Islet of Langerhans (tissue), 1 donor: ENCODE measurements at regions not wholly inside any gene's neighbourhood (a gene's known extent, or its start where the extent isn't known, plus 50 kb on each side); places are given as distances from the start of the nearest gene placed in this dataset.
"Not testable (repeated sequence)": the region's sequence is repeated elsewhere in the genome, so short reads cannot be mapped to it uniquely, and the experiment has no call there.

Experiments used
- FAIRE-seq: peaks from one replicate; lab custom pipeline; 2011; peaks lifted over from hg19 to GRCh38; lab: Jason Lieb, UNC

DNA sequence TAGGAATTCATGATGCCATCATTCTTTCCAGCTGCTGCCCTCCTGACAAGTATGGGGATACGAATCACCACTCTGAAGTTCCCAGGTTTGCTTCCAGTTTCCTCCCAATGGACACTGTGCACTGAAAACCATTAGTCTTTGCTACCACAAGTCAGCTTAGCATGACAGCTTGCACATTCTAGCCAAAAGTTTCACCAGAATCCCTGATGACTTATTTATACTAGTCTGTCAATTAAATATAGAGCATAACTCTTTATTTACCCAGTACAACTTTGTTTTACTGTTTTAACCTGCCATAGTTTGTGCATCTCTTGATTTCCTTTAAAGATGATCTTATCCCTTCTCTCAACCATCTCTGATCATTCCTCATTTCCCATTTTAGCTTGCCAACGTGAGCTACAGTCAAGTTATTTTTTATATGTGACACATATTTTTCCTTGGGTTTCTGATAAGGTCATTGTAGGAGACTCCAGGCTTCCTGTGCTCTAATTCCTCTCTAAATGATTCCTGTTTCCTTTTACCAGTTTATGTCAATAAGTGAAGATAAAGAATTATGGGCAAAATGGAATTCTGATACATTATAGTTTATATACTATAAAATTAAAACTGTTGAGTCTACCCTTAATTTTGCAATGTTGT is 167.5 kb upstream of the MEOX2 start:
- FAIRE-seq, result no peak

GRCh38 chr7:15851201-15851600 is 164.7 kb upstream of the MEOX2 start:
- FAIRE-seq, result no peak

DNA sequence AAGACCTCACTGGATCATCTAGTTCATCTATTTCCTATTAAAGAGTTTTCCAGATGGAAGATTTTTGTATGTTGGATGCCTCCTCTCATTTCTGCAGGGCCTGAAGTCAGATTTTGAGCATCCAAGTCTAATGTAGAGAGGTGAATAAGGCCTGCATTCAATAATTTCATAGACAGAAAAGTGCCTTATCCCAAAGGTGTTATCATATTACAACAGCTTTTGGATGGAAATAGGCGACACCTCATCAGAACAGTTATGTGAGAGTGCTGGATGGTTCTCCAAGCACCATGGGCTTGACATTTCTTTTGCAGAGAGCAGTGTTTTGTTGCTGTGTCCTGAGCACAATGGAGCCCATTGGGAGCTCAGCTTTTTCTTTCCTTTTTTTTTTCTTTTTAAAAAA is 162.4 kb upstream of the MEOX2 start:
- FAIRE-seq, result no peak

DNA sequence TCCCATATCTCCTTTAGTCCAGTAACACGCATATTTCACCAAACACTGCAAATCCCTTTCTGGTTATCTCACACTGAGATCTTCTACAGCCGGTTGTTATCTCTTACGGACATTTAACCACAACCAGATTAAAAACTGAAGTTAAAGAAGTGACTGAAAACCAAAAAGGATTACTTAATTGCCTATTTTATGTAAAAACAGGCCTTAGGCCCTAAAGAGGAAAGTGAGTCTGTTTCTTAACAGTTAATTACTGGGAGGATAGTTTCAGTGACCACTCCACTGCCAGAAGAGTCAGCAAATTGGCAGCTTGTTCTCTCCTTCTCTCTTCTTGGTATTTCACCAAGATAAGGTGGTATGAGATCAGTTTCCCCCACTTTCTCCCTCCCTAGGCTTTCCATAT is 161.9 kb upstream of the MEOX2 start:
- no peak for FAIRE-seq

DNA sequence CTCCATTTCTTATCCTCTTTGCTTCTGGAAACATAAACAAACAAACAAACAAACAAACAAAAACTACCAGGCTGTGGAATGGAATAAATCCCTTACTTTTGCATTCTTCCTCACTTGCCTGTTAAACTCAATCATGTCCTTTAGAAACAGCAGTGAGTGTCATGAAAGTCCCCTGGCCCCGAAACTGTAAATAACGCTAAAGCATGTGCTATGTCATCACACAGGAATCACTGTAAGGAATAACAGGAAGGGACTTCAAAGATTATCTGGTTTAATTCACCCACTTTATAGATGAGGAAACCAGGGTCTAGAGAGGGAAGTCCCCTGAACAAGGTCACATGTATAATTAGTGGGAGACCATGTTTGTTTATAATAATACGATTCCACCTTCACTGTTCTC is 159.4 kb upstream of the MEOX2 start:
- no peak for FAIRE-seq

DNA sequence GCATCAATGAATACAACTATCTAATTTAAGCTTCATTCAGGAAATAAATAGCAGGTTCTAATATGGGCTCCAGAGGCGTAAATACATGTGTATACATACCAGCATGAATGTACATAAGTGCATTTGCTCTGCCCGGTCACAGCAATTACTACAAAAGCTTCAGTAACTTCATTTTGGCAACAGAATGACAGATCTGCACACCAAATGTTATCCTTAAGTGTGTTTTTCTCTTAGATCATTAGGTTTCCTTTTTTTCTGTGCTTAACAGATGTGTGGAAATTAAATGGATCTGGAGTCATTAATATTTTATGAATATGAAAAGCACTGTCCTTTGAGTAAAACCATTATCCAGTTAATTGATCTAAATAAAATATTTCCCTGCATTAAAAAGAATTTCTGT is 159.0 kb upstream of the MEOX2 start:
- FAIRE-seq, result no peak

DNA sequence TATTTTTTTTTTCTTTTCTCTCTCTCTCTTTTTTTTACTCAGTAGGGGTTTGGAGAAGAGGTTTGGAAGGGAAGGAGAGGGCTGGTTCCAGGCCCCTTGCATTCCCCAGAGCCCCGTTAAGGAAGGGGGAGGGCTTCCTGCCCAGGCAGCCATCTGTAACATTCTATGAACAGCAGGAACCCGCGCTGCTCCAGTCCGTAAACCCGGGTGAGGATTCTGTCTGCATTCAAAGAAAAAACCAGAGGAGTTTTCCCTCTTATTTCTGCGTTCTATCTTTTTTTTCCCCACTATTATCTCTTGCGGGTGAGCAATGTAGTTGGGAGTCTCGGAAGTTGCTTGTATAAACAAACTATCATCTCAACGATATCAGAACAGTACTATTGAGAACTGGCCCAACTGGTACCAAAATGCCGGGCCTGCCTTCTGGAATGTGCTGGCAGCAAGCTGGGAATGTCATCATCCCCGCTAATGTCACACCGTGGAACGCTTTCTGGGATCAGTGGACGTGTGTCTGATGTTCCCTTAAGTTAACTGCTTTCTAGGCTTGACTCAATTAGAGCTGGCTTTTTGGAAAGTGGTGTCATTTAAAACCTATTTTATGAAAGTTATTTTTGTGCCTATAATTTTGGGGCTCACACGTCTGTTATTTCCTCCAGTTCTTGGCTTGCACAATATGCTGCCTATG is 153.1 kb upstream of the MEOX2 start:
- no peak for FAIRE-seq

- FAIRE-seq, result no peak
Measured at GRCh38 chr7:15838265-15838664, 151.8 kb upstream of the MEOX2 start.

GRCh38 chr7:15837306-15837950 is 150.9 kb upstream of the MEOX2 start:
- FAIRE-seq, result no peak

GRCh38 chr7:15836651-15837050 is 150.2 kb upstream of the MEOX2 start:
- no peak for FAIRE-seq

GRCh38 chr7:15836041-15836440 is 149.6 kb upstream of the MEOX2 start:
- no peak for FAIRE-seq

DNA sequence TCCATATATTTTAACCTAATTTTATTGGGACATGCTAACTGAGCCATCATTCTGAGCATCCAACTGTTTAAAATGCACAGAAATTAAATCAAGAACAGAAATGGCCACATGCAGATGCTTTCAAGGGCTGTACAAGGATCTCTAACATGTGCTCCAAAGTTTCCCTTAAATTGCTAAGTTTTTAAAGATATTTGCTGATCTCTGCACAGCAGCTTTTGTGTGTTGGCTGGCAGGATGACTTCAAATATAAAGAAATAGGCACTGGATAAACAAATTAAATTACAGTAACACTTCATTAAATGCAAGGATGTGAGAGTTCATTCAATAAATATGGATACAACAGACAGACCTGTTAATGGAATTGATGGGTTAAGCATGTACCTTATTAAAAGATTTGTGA is 148.0 kb upstream of the MEOX2 start:
- no peak for FAIRE-seq

DNA sequence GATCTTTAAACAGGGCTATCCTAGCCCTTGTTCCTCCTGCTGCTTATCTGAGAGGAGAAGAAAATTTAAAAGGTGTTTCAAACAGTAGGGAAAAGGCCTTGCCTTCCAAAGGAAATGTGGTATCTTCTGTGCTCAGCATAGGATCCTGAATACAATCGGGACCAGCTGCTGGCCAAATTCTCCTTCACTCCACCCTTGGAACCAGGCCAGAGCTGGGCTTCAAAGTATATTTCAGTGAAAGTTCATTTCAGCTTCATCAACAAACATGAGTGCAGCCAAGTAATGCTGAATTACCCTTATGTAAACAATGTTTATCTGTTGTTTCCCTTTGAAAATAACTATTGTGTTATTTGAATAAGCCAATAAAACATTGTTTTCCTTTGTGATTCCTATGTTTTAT is 146.5 kb upstream of the MEOX2 start:
- no peak for FAIRE-seq

DNA sequence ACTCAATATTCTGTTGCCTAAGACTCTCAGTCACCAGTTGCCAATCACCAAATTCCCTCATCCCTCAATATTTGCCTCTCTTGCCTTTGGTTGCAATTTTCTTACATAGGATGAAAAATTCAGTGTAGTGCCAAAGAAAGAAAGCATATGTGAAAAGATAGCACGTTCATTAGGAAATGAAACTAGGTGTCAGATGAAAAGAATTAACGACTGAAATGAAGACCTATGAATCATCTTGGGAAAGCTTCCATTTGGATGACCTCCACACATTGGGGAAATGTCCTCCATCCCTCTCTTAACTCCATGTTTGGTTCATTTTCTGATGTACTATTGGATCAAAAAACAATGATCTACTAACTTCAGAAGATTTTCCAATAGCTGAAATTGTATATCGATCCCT is 145.1 kb upstream of the MEOX2 start:
- no peak for FAIRE-seq

- no peak for FAIRE-seq
Measured at GRCh38 chr7:15829691-15830090, 143.2 kb upstream of the MEOX2 start.

DNA sequence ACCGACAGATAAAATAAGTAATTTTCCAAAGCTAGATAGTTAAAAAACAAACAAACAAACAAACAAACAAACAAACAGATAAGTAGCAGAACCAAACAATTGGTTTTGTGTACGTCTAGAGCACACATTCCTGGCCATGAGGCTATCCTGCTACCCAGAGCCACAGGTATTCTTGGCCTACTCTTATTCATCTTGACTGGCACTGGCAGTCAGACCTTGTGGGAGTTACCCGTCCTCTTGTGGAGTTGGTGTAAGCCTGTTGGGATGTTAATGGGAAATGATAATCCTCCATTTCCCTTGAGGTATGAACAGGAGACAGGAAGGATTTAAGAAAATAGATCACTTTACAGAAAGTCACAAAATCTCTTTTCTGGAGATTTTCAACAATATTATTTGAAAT is 142.4 kb upstream of the MEOX2 start:
- no peak for FAIRE-seq

- no peak for FAIRE-seq
Measured at GRCh38 chr7:15821484-15822427, 135.3 kb upstream of the MEOX2 start.

DNA sequence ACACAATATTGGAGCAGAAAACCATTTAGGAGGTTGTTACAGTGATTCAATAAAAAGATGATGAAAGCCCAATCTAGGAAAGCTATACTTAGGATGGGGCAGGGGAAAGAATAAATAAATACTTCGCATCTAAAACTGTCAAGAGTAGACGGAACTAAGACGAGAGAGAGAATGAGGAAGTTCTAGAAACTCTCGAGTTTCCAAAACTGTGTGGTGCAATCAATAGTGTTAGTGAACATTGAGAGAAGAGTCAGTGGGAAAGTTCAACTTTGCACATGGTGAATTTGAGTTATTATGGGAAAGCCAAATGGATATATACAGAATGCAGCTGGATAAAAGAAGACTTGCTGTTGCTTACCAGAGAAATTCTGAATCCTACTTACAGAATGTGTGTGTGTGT is 133.8 kb upstream of the MEOX2 start:
- no peak for FAIRE-seq

GRCh38 chr7:15816835-15817426 is 130.4 kb upstream of the MEOX2 start:
- FAIRE-seq, result no peak

DNA sequence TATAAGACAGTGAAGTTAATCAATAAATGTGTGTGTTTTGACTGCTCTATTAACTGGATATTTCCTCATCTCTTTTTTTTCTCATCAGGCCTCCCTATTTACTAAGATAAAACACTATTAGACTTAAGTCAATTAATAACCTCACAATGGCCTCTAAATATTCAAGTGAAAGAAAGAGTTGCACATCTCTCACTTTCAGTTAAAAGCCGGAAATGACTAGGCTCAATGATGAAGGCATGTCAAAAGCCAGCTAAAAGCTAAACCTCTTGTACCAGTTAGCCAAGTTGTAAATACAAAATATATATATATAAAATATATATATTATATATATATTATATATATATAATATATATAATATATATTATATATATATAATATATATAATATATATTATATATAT is 127.0 kb upstream of the MEOX2 start:
- FAIRE-seq, result no peak

DNA sequence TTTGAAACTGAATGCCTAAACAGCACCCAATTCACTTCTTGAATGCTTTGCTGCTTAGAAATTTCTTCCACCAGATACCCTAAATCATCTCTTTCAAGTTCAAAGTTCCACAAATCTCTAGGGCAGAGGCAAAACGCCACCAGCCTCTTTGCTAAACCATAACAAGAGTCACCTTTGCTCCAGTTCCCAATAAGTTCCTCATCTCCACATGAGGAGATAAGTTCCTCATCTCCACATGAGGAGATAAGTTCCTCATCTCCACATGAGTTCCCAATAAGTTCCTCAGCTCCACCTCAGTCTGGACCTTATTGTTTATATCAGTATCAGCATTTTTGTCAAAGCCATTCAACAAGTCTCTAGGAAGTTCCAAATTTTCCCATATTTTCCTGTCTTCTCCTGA is 123.9 kb upstream of the MEOX2 start:
- FAIRE-seq, result not testable (repeated sequence)

DNA sequence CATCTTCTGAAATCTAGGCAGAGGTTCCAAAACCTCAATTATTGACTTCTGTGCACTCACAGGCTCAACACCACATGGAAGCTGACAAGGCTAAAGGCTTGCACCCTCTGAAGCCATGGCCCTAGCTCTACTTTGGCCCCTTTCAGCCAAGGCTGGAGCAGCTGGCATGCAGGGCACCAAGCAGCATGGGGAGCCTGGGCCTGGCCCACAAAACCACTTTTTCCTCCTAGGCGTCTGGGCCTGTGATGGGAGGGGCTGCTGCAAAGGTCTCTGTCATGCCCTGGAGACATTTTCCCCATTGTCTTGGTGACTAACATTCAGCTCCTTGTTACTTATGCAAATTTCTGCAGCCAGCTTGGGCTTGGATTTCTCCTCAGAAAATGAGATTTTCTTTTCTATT is 123.5 kb upstream of the MEOX2 start:
- FAIRE-seq, result not testable (repeated sequence)
